GM21619 (cell line): ENCODE measurements at regions not wholly inside any gene's neighbourhood (a gene's known extent, or its start where the extent isn't known, plus 50 kb on each side); places are given as distances from the start of the nearest gene placed in this dataset.

ENCODE experiments used
- ATAC-seq: cut with Tn5 transposase; IDR thresholded peaks from one replicate; pipeline ENCODE4 v1.9.1; 2021; ENCODE audit not compliant: unreplicated experiment

GRCh38 chr2:128447538-128447995 is 128.9 kb upstream of the HS6ST1 start:
- no peak for ATAC-seq

GRCh38 chr2:128448331-128449225 is 129.9 kb upstream of the HS6ST1 start:
- no peak for ATAC-seq

GRCh38 chr2:128449226-128450061 is 130.8 kb upstream of the HS6ST1 start:
- ATAC-seq = no peak

GRCh38 chr2:128450211-128451024 is 131.8 kb upstream of the HS6ST1 start:
- no peak for ATAC-seq

- ATAC-seq = no peak
Observed at GRCh38 chr2:128451084-128452023, 132.7 kb upstream of the HS6ST1 start.

- ATAC-seq = no peak
Observed at GRCh38 chr2:128452024-128452411, 133.3 kb upstream of the HS6ST1 start.

GRCh38 chr2:128452536-128453530 is 134.2 kb upstream of the HS6ST1 start:
- no peak for ATAC-seq

GRCh38 chr2:128454980-128455720 is 136.5 kb upstream of the HS6ST1 start:
- no peak for ATAC-seq

GRCh38 chr2:128455721-128456050 is 137.0 kb upstream of the HS6ST1 start:
- ATAC-seq = no peak

- ATAC-seq = no peak
Observed at GRCh38 chr2:128456281-128456680, 137.6 kb upstream of the HS6ST1 start.

GRCh38 chr2:128457006-128457604 is 138.4 kb upstream of the HS6ST1 start:
- ATAC-seq = no peak

GRCh38 chr2:128457716-128458115 is 139.0 kb upstream of the HS6ST1 start:
- no peak for ATAC-seq

GRCh38 chr2:128458505-128458904 is 139.8 kb upstream of the HS6ST1 start:
- ATAC-seq = no peak

- ATAC-seq = no peak
Observed at GRCh38 chr2:128464456-128464855, 145.8 kb upstream of the HS6ST1 start.

- ATAC-seq = no peak
Observed at GRCh38 chr2:128465246-128466170, 146.8 kb upstream of the HS6ST1 start.

GRCh38 chr2:128466376-128466775 is 147.7 kb upstream of the HS6ST1 start:
- ATAC-seq = no peak

- ATAC-seq = no peak
Observed at GRCh38 chr2:128466776-128467175, 148.1 kb upstream of the HS6ST1 start.
